Glutamatergic neuron (in vitro differentiated cells): ENCODE measurements at regions not wholly inside any gene's neighbourhood (a gene's known extent, or its start where the extent isn't known, plus 50 kb on each side); places are given as distances from the start of the nearest gene placed in this dataset.

Experiments
- DNase-seq: peaks from one replicate; pipeline ENCODE4 v3.0.0; 2022
- H3K27ac Mint-ChIP-seq: one replicate; pipeline ENCODE4 v1.8.0; 2020; ENCODE audit warnings: mild to moderate bottlenecking, mixed read lengths, inconsistent platforms; ENCODE audit not compliant: unreplicated experiment
- H3K27me3 Mint-ChIP-seq: one replicate; pipeline ENCODE4 v1.8.0; 2020; ENCODE audit warnings: mild to moderate bottlenecking, moderate library complexity, mixed read lengths, inconsistent platforms; ENCODE audit not compliant: unreplicated experiment
- H3K36me3 Mint-ChIP-seq: one replicate; pipeline ENCODE4 v1.8.0; 2020; ENCODE audit warnings: mild to moderate bottlenecking, mixed read lengths, inconsistent platforms; ENCODE audit not compliant: unreplicated experiment
- H3K4me1 Mint-ChIP-seq: one replicate; pipeline ENCODE4 v1.8.0; 2020; ENCODE audit warnings: mild to moderate bottlenecking, low read depth, mixed read lengths, inconsistent platforms; ENCODE audit not compliant: unreplicated experiment
- H3K4me3 Mint-ChIP-seq: one replicate; pipeline ENCODE4 v1.8.0; 2020; ENCODE audit warnings: mild to moderate bottlenecking, mixed read lengths, inconsistent platforms; ENCODE audit not compliant: unreplicated experiment
- H3K9me3 Mint-ChIP-seq: one replicate; pipeline ENCODE4 v1.8.0; 2020; ENCODE audit warnings: mild to moderate bottlenecking, moderate library complexity, mixed read lengths, inconsistent platforms; ENCODE audit not compliant: unreplicated experiment
- TF ChIP-seq, protein P1 (sequence below): fragments of 200-600 bp; sonication (generic); IDR thresholded peaks from one replicate; pipeline ENCODE4 v1.5.0; 2021; ENCODE audit not compliant: partially characterized antibody, unreplicated experiment

DNA sequence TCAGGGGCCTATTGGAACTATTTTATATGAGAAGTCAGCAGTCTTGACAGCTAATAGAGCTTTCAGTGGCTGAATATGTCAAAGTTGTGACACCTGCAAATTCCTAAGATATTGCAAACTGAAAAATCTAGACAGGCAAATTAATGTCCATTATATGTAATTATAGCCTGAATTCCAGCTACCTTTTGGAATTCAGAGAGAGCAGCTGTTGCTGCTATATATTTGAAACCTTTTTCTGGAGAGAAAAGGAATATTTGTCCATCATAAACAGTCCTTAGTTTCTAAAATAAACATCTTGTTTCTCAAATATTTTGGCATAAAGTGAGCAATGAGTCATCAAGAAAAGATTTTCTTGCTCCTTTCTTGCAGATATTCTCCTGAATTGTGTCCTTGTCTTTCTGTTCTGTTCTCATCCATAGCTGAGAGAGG lies 408.9 kb upstream of the SEMA3D start:
- H3K36me3 Mint-ChIP-seq: no peaks in the 10 kb centered on the region

DNA sequence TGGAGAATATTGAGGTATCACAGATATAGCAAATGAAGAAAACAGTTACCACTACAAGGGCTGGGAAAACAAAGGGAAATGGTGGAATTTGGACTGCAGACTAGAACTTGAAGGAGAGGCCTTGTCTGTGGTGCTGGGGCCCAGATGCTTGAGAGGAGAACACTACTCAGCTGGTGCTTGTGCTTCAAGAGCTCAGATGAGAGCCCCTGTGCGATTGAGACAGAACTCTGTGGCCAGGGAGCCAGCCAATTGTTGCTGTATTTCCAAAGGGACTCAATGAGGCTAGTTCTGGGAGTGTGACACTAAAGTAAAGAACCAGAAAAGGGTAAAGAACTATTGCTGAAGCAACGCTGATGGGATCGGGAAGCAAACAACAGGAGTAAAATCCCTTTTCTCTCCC lies 406.5 kb upstream of the SEMA3D start:
- no peak for DNase-seq
- peak overlapping the region; percentile 29 for H3K27ac Mint-ChIP-seq
- TF ChIP-seq, protein P1, sequence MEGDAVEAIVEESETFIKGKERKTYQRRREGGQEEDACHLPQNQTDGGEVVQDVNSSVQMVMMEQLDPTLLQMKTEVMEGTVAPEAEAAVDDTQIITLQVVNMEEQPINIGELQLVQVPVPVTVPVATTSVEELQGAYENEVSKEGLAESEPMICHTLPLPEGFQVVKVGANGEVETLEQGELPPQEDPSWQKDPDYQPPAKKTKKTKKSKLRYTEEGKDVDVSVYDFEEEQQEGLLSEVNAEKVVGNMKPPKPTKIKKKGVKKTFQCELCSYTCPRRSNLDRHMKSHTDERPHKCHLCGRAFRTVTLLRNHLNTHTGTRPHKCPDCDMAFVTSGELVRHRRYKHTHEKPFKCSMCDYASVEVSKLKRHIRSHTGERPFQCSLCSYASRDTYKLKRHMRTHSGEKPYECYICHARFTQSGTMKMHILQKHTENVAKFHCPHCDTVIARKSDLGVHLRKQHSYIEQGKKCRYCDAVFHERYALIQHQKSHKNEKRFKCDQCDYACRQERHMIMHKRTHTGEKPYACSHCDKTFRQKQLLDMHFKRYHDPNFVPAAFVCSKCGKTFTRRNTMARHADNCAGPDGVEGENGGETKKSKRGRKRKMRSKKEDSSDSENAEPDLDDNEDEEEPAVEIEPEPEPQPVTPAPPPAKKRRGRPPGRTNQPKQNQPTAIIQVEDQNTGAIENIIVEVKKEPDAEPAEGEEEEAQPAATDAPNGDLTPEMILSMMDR: no peak
- H3K4me3 Mint-ChIP-seq: no peak overlapping the region
- no peaks in the 10 kb centered on the region for H3K9me3 Mint-ChIP-seq
- no peaks in the 10 kb centered on the region for H3K36me3 Mint-ChIP-seq
- H3K4me1 Mint-ChIP-seq: peaks cover 18% of the 10 kb centered on the region
- no peaks in the 10 kb centered on the region for H3K27me3 Mint-ChIP-seq

More for the DNA sequence above, 408.9 kb upstream of the SEMA3D start:
- Mint-ChIP-seq H3K4me3 (no peak overlapping the region), H3K27ac (no peak overlapping the region), H3K9me3 (peaks cover 8% of the 10 kb centered on the region), H3K4me1 (peaks cover 37% of the 10 kb centered on the region), H3K27me3 (no peaks in the 10 kb centered on the region)
- TF ChIP-seq, protein P1: no peak
- no peak for DNase-seq

DNA sequence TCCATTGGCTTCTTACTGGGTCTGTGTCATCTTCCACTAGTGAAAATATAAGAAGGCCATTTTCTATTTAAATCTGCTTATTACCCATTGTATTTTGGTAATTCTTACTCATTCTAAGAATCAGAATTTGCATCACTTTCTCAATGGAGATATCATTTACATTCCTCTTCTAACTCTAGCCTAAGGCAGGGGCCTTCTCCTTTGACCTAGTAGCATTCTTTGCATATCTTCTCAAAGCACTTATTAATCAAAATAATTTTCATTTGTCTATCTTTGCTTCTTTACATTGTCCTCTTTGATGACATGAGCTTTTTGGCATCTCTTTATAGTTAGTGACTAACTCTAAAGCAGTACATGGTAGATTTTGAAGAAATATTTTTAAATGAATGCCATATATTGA lies 400.9 kb upstream of the SEMA3D start:
- H3K9me3 Mint-ChIP-seq: no peaks in the 10 kb centered on the region
- H3K27me3 Mint-ChIP-seq: no peaks in the 10 kb centered on the region
- TF ChIP-seq, protein P1: no peak
- H3K27ac Mint-ChIP-seq: no peak overlapping the region
- H3K36me3 Mint-ChIP-seq: no peaks in the 10 kb centered on the region
- no peak for DNase-seq
- no peak overlapping the region for H3K4me3 Mint-ChIP-seq
- H3K4me1 Mint-ChIP-seq: peaks cover 3% of the 10 kb centered on the region

DNA sequence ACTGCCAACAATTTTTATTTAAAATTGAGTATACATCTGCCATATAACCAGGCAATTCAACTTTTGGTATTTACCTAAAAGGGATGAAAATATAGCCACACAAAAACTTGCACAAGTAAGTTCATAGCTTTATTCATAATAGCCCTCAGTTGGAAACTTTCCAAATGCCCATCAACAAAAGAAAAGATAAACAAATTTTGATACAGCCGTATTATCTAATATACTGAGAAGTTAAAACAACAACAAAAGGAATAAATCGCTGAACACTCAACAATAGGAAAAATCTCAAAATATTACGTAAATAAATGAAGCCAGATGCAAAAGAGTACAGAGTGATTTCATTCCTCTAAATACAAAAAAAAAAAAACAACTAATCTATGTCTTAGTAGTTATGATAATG lies 399.2 kb upstream of the SEMA3D start:
- Mint-ChIP-seq H3K4me1 (peaks cover 3% of the 10 kb centered on the region), H3K27me3 (no peaks in the 10 kb centered on the region), H3K9me3 (no peaks in the 10 kb centered on the region)

DNA sequence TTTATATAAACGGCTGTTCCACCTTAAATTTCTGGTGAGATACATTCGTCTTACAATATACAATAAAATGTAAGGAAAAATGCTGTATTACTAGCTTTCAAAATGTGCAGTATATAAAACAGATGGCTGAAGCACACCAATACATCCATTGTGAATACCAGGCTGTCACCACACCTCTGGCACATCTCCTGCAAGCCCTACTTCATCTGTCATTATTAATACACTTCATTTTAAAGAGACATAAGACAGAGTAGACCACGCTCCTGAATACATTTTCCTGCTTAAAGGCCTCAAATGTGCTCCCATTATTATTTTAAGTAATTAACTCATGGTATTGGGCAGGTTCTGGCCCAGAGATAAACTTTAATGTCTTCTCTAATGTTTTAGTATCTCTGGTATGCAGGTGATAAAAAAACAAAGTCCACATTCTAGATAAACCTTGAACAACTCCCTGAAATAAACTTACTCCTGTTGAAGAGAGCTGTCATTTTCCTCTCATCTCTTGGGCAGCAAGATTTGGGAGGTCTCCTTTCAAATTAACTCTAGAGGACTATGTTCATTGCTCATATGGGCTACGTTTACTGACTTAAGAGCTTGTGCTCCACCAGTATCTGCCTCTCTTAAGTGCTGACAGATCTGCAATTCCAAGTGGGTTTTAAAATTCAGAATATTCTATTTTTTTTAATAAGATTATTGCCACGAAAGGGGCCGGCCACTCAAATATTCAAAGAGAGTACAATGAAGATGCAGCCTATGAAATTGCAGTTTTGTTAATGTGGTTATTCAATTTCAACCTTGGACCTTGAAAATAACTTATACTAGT lies 396.5 kb upstream of the SEMA3D start:
- no peaks in the 10 kb centered on the region for H3K27me3 Mint-ChIP-seq
- TF ChIP-seq, protein P1: no peak
- no peak for DNase-seq
- no peak overlapping the region for H3K4me3 Mint-ChIP-seq
- peaks cover 3% of the 10 kb centered on the region for H3K4me1 Mint-ChIP-seq
- H3K36me3 Mint-ChIP-seq: no peaks in the 10 kb centered on the region
- H3K9me3 Mint-ChIP-seq: no peaks in the 10 kb centered on the region
- no peak overlapping the region for H3K27ac Mint-ChIP-seq

More for the DNA sequence above, 399.2 kb upstream of the SEMA3D start:
- no peak overlapping the region for H3K27ac Mint-ChIP-seq
- no peaks in the 10 kb centered on the region for H3K36me3 Mint-ChIP-seq
- H3K4me3 Mint-ChIP-seq: no peak overlapping the region
- TF ChIP-seq, protein P1: no peak
- DNase-seq: no peak
